ENCODE measurements at regions not wholly inside any gene's neighbourhood (a gene's known extent, or its start where the extent isn't known, plus 50 kb on each side); places are given as distances from the start of the nearest gene placed in this dataset.

GRCh38 chr1:55969322-55969721 is 610.0 kb downstream of the PLPP3 start:
- H3K23ac ChIP-seq (ENCODE audit: insufficient read length): no peak overlapping the region
- H4K8ac ChIP-seq (ENCODE audit: extremely low read depth, insufficient read depth, low read length): no peak overlapping the region
- FAIRE-seq (no peak), DNase-seq (ENCODE audit: low read depth in 1 of 2, low spot score in 2 of 2) (no peak)
- no peaks in the 10 kb centered on the region for H4K20me1 ChIP-seq (replicated peaks in 1 of 2; ENCODE audit: control insufficient read depth in 1 of 2, insufficient read depth in 2 of 2, low read length in 2 of 2)
- H3K79me2 ChIP-seq (ENCODE audit: control insufficient read depth in 1 of 2, insufficient read depth in 2 of 2, low read length in 2 of 2): no peaks in the 10 kb centered on the region
- no peak overlapping the region for H2BK20ac ChIP-seq (ENCODE audit: low read length)
- H3K18ac ChIP-seq (ENCODE audit: extremely low read depth, low read length): no peak overlapping the region
- no peak overlapping the region for H4K91ac ChIP-seq (replicated peaks; ENCODE audit: insufficient read length, low read length)
- H2AK5ac ChIP-seq (ENCODE audit: low read depth, low read length): no peak overlapping the region
- no peak overlapping the region for H2AFZ ChIP-seq (ENCODE audit: low read length)
- H3K36me3 ChIP-seq (ENCODE audit: control insufficient read depth in 2 of 4, insufficient read depth in 4 of 4, low read length in 3 of 4): no peaks in the 10 kb centered on the region
- no peaks in the 10 kb centered on the region for H3K4me1 ChIP-seq (replicated peaks in 1 of 4; ENCODE audit: control insufficient read depth in 3 of 4, insufficient read depth in 4 of 4, low read length in 3 of 4)
- no peak overlapping the region for H2BK12ac ChIP-seq (ENCODE audit: low read depth, low read length)
- no peaks in the 10 kb centered on the region for H3K27me3 ChIP-seq (replicated peaks in 1 of 4; ENCODE audit: control insufficient read depth in 3 of 4, extremely low read depth in 1 of 4, insufficient read depth in 3 of 4, low read length in 3 of 4)
- TF ChIP-seq CHD1 (IDR thresholded peaks at IDR 0.05; ENCODE audit: low read depth, low read length) (no peak), ATF2 (IDR thresholded peaks at IDR 0.05; ENCODE audit: low read length) (no peak), TEAD4 (IDR thresholded peaks at IDR 0.05; ENCODE audit: low read depth, low read length) (no peak), SRF (IDR thresholded peaks at IDR 0.05; ENCODE audit: low read depth, low read length) (no peak), RXRA (IDR thresholded peaks at IDR 0.05; ENCODE audit: insufficient read depth, low read depth, low read length) (no peak)
- H3K27ac ChIP-seq (ENCODE audit: low read depth, low read length): no peak overlapping the region
- H3K23me2 ChIP-seq (ENCODE audit: low read depth, low read length): no peaks in the 10 kb centered on the region
- H3K4ac ChIP-seq (replicated peaks; ENCODE audit: insufficient read length, low read depth, low read length): no peak overlapping the region
- no peak overlapping the region for H3K4me2 ChIP-seq (ENCODE audit: insufficient read depth in 1 of 2, low read depth in 2 of 2, low read length in 2 of 2)
- no peak overlapping the region for H4K5ac ChIP-seq (ENCODE audit: insufficient read length, low read depth, low read length)
- H3K79me1 ChIP-seq (ENCODE audit: low read depth, low read length): no peaks in the 10 kb centered on the region
- no peaks in the 10 kb centered on the region for H3K9me3 ChIP-seq (ENCODE audit: insufficient read depth in 2 of 2, low read depth in 1 of 2, low read length in 1 of 2)
- H3K9ac ChIP-seq (replicated peaks in 1 of 4; ENCODE audit: extremely low read depth in 1 of 4, low read depth in 3 of 4, low read length in 3 of 4): no peak overlapping the region
- no peak overlapping the region for H3K56ac ChIP-seq (replicated peaks; ENCODE audit: insufficient read length, low read depth, low read length)
- ChIA-PET CTCF (ENCODE audit: partially characterized antibody) (no interaction called here), POLR2A (ENCODE audit: partially characterized antibody) (no interaction called here)
- H2BK5ac ChIP-seq (ENCODE audit: low read depth, low read length): no peak overlapping the region
- no peak overlapping the region for H3K14ac ChIP-seq (ENCODE audit: insufficient read length)
- H2BK120ac ChIP-seq (replicated peaks; ENCODE audit: low read depth, low read length): no peak overlapping the region
- no peak overlapping the region for H3K4me3 ChIP-seq (ENCODE audit: extremely low read depth in 1 of 4, insufficient read depth in 2 of 4, low read depth in 3 of 4, low read length in 4 of 4)
- no peak overlapping the region for H2BK15ac ChIP-seq (ENCODE audit: low read length)
